Activated CD4-positive, alpha-beta T cell treated with anti-CD3 and anti-CD28 coated beads, Interleukin-2, amount 50 U/mL, for 4 hours (primary cell): ENCODE measurements at regions not wholly inside any gene's neighbourhood (a gene's known extent, or its start where the extent isn't known, plus 50 kb on each side); places are given as distances from the start of the nearest gene placed in this dataset.
A peak's percentile ranks its signal among the peaks of the same experiment; 100 is the strongest.
"Not testable (repeated sequence)": the region's sequence is repeated elsewhere in the genome, so short reads cannot be mapped to it uniquely, and the experiment has no call there.

Experiments
- DNase-seq, 2 experiments: peaks; one replicate each; pipeline ENCODE4 v3.0.0-alpha.2; 2020

GRCh38 chr4:4048227-4048626, 178.5 kb downstream of the OTOP1 start:
- not testable (repeated sequence) for DNase-seq

GRCh38 chr4:4050781-4051180, 175.9 kb downstream of the OTOP1 start:
- DNase-seq: not testable (repeated sequence)

DNA sequence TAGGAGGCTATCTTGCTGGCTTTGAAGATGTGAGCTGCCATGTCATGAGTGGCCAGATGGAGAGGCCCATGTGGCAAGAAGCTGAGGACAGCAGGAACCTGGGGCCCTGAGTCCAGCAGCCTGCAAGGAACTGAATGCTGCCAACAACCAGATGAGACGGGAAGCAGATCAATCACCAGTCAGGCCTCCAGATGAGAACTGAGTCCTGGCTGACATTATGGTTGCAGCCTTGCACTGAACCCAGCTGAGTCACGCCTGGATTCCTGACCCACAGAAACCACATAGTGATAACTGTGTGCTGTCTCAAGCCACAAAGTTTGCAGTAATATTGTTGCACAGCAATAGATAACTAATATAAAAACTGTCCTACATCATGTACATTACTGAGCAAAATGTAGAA, 173.8 kb downstream of the OTOP1 start:
- not testable (repeated sequence) for DNase-seq

GRCh38 chr4:4057226-4057625, 169.5 kb downstream of the OTOP1 start:
- not testable (repeated sequence) for DNase-seq

DNA sequence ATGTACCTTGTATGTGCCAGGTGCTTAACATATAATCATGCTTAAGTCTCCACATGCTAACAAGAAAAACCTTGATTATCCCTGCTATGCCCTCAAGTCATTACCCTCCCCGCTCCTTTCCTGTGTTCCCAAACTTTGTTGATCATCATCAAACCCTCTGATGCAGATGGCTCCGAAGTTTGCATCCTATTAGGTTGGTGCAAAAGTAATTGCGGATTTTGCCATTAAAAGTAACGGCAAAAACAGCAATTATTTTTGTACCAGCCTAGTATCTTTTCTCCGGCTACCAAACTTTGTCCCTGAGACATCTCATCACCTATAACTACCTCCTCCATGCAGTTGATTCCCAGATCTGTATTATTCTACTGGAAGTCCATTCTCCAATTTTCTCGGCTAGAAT, 142.6 kb downstream of the OTOP1 start:
- not testable (repeated sequence) for DNase-seq

DNA sequence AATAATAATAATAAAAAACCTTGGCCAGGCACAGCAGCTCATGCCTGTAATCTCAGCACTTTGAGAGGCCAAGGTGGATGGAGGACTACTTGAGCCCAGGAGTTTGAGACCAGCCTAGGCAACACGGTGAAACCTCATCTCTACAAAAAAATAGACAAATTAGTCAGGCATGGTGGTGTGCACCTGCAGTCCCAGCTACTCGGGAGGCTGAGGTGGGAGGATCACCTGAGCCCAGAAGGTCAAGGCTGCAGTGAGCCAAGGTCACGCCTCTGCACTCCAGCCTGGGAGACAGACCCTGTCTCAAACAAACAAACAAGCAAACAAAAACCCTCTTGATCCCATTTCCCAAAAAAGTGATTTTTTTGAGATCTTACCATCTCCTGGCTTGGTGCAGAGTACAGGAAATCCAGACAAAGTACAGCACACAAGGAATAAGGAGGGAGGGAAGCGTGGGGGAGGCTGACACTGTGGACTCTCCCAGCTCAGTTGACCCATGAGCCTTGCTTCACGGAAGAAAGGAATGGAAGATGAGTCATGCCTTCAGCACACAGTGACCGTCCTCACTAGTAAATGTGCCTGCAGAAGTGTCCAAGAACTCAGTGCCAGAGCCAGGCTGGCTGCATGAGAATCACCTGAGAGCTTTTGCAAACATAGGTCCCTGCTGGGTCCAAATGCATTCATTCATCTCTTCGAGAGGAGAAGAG, 136.9 kb downstream of the OTOP1 start:
- DNase-seq: not testable (repeated sequence)

DNA sequence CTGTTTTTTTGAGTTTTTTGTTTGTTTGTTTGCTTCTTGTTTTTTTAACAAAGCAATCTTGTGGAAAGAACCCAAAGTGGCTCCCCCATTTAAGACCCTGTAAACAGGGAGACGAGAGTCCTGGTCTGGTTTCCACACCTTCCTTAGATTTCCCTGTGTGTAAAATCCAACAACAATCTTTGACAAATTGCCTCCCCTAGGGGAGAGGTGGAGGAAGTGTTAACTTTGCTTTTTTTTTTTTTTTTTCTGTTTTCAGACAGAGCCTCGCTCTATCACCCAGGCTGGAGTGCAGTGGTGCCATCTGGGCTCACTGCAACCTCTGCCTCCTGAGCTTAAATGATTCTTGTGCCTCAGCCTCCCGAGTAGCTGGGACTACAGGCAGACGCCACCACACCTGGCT, 136.0 kb downstream of the OTOP1 start:
- not testable (repeated sequence) for DNase-seq

DNA sequence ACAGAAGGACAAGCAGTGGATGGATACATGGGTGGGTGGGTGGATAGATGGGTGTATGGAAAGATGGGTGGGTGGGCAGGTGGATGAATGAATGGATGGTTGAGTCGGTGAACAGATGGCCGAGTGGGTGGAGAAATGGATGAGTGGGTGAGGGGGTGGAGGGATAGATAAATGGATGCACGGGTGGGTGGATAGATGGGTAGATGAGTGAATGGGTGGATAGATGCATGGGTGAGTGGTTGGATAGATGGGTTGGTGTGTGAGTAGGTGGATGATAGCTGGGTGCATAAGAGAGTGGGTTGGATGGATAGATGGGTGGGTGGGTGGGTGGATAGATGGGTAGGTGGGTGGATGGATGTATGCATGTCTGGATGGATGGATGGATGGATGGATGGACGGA, 134.6 kb downstream of the OTOP1 start:
- not testable (repeated sequence) for DNase-seq

DNA sequence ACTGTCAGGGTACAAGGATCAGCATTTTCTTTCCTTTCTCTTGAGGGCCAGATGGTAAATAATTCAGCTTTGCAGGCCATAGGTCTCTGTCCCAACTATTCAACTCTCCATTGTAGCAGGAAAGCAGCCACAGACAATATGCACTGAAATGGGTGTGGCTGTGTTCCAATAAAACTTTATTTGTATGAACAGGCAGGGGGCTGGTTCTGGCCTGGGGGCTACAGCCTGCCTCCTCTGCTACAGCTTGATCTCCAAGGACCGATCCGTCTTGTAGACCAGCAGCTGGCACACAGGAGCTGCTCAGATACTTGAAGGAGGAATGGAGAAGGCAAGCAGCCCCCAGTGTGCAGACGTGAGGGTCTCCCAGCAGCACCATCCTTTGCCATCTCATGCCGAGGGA, 127.1 kb downstream of the OTOP1 start:
- DNase-seq: not testable (repeated sequence)

DNA sequence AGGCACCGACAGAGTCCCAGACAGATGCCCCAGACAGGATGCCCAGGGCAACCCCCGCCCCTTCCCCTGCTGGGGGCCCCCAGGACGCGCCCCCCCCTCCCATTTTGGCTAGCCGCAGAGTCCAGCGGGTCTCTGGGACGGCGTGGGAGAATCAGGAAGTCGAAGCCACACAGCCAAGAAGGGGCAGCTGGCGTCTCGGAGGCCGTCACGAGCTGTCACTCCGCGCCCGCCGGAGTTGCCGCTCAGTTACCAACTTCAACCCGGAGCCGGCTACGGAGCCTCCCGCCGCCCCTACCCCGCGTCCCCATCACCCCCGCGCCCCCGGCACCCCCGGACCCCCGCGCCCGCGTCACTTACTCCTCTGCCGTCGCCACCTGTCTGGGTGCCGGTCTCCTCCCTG, 119.8 kb downstream of the OTOP1 start:
- not testable (repeated sequence) for DNase-seq

- DNase-seq: peak; percentile 60 to 61
These were observed 119.2 kb downstream of the OTOP1 start for GRCh38 chr4:4107411-4108107.

GRCh38 chr4:4115381-4115780, 111.3 kb downstream of the OTOP1 start:
- not testable (repeated sequence) for DNase-seq

- not testable (repeated sequence) for DNase-seq
These were observed 109.8 kb downstream of the OTOP1 start for GRCh38 chr4:4116901-4117300.

- not testable (repeated sequence) for DNase-seq
These were observed 92.4 kb downstream of the OTOP1 start for GRCh38 chr4:4134368-4134767.

GRCh38 chr4:4136621-4137020, 90.1 kb downstream of the OTOP1 start:
- DNase-seq: not testable (repeated sequence)
